ENCODE measurements at regions not wholly inside any gene's neighbourhood (a gene's known extent, or its start where the extent isn't known, plus 50 kb on each side); places are given as distances from the start of the nearest gene placed in this dataset.

- no peak for DNase-seq (ENCODE audit: low spot score)
These were observed 271.8 kb downstream of the MTX2 start for GRCh38 chr2:176540995-176541394.

- no peak for DNase-seq (ENCODE audit: low spot score)
These were observed 273.2 kb downstream of the MTX2 start for GRCh38 chr2:176542476-176542875.

GRCh38 chr2:176544557-176544956 is 275.3 kb downstream of the MTX2 start:
- no peak for DNase-seq (ENCODE audit: low spot score)

GRCh38 chr2:176544991-176545956 is 276.0 kb downstream of the MTX2 start:
- no peak for DNase-seq (ENCODE audit: low spot score)

GRCh38 chr2:176546550-176546949 is 277.3 kb downstream of the MTX2 start:
- DNase-seq (ENCODE audit: low spot score): no peak

GRCh38 chr2:176552501-176553135 is 283.4 kb downstream of the MTX2 start:
- no peak for DNase-seq (ENCODE audit: low spot score)

- peak; percentile 10 for DNase-seq (ENCODE audit: low spot score)
These were observed 284.5 kb downstream of the MTX2 start for GRCh38 chr2:176553685-176554100.

GRCh38 chr2:176554101-176555048 is 285.1 kb downstream of the MTX2 start:
- peak; percentile 50 for DNase-seq (ENCODE audit: low spot score)

- no peak for DNase-seq (ENCODE audit: low spot score)
These were observed 285.9 kb downstream of the MTX2 start for GRCh38 chr2:176555112-176555511.

- peak; percentile 3 for DNase-seq (ENCODE audit: low spot score)
These were observed 286.5 kb downstream of the MTX2 start for GRCh38 chr2:176555781-176556180.

GRCh38 chr2:176556373-176556772 is 287.1 kb downstream of the MTX2 start:
- no peak for DNase-seq (ENCODE audit: low spot score)

- no peak for DNase-seq (ENCODE audit: low spot score)
These were observed 288.6 kb downstream of the MTX2 start for GRCh38 chr2:176557821-176558220.

- DNase-seq (ENCODE audit: low spot score): no peak
These were observed 289.4 kb downstream of the MTX2 start for GRCh38 chr2:176558574-176559140.

GRCh38 chr2:176560296-176560695 is 291.1 kb downstream of the MTX2 start:
- no peak for DNase-seq (ENCODE audit: low spot score)

- no peak for DNase-seq (ENCODE audit: low spot score)
These were observed 292.5 kb downstream of the MTX2 start for GRCh38 chr2:176561706-176562105.

- peak; percentile 38 for DNase-seq (ENCODE audit: low spot score)
These were observed 293.3 kb downstream of the MTX2 start for GRCh38 chr2:176562359-176563078.

GRCh38 chr2:176565641-176566323 is 296.5 kb downstream of the MTX2 start:
- DNase-seq (ENCODE audit: low spot score): no peak

GRCh38 chr2:176566496-176566895 is 297.3 kb downstream of the MTX2 start:
- DNase-seq (ENCODE audit: low spot score): no peak

GRCh38 chr2:176566961-176567360 is 297.7 kb downstream of the MTX2 start:
- DNase-seq (ENCODE audit: low spot score): no peak

GRCh38 chr2:176567361-176567760 is 298.1 kb downstream of the MTX2 start:
- DNase-seq (ENCODE audit: low spot score): no peak
